Activated CD8-positive, alpha-beta T cell treated with anti-CD3 and anti-CD28 coated beads, Interleukin-2, amount 10 ng/mL, durations not matched to agents 7 days and 5 days (primary cell): ENCODE measurements at regions not wholly inside any gene's neighbourhood (a gene's known extent, or its start where the extent isn't known, plus 50 kb on each side); places are given as distances from the start of the nearest gene placed in this dataset.
"Not testable (repeated sequence)": the region's sequence is repeated elsewhere in the genome, so short reads cannot be mapped to it uniquely, and the experiment has no call there.

ENCODE experiments used
- ATAC-seq: fragments of 150-1000 bp; cut with Tn5 transposase; one replicate; pipeline ENCODE4 v1.10.0; 2021; ENCODE audit warnings: moderate library complexity
- CTCF ChIA-PET: fragments of 350-600 bp; sonication (Branson Sonifier 250); formaldehyde crosslinking; loops from one replicate; lab custom pipeline; 2021; ENCODE audit warnings: antibody characterized with exemption; lab: Charles Lee
- POLR2A ChIA-PET: fragments of 350-600 bp; sonication (Branson Sonifier 250); formaldehyde crosslinking; loops from one replicate; lab custom pipeline; 2021; ENCODE audit warnings: antibody characterized with exemption; lab: Charles Lee
- DNase-seq: peaks from one replicate; pipeline ENCODE4 v3.0.0-alpha.2; 2020
- H3K27ac Mint-ChIP-seq: one replicate; pipeline ENCODE4 v1.8.0; 2021; ENCODE audit warnings: mild to moderate bottlenecking, mixed read lengths
- H3K27me3 Mint-ChIP-seq: one replicate; pipeline ENCODE4 v1.8.0; 2021; ENCODE audit warnings: low read depth, mixed read lengths
- H3K36me3 Mint-ChIP-seq: one replicate; pipeline ENCODE4 v1.8.0; 2021; ENCODE audit warnings: low read depth, mixed read lengths
- H3K4me1 Mint-ChIP-seq: one replicate; pipeline ENCODE4 v1.8.0; 2021; ENCODE audit warnings: low read depth, mixed read lengths
- H3K4me3 Mint-ChIP-seq: one replicate; pipeline ENCODE4 v1.8.0; 2021; ENCODE audit warnings: mild to moderate bottlenecking, mixed read lengths
- H3K9me3 Mint-ChIP-seq: one replicate; pipeline ENCODE4 v1.8.0; 2022; ENCODE audit warnings: mixed read lengths; ENCODE audit not compliant: insufficient read depth

GRCh38 chr10:6995831-6996230 is 415.0 kb downstream of the SFMBT2 start:
- H3K9me3 Mint-ChIP-seq, result no peaks in the 10 kb centered on the region
- DNase-seq, result no peak
- H3K4me1 Mint-ChIP-seq, result peaks cover 6% of the 10 kb centered on the region
- no peak overlapping the region for H3K4me3 Mint-ChIP-seq
- ChIA-PET POLR2A (no interaction called here), CTCF (interaction anchor here (1.5 kb wide), 1 partner anchor 77 kb away, joined by 5 read pairs; no protein-coding TSS in a partner anchor)
- H3K36me3 Mint-ChIP-seq, result peaks cover 3% of the 10 kb centered on the region
- H3K27me3 Mint-ChIP-seq, result peaks cover 13% of the 10 kb centered on the region
- ATAC-seq, result no peak
- no peak overlapping the region for H3K27ac Mint-ChIP-seq

GRCh38 chr10:6995341-6995740 is 415.3 kb upstream of the PRKCQ start:
- POLR2A ChIA-PET, result no interaction called here
- Mint-ChIP-seq H3K4me3 (no peak overlapping the region), H3K27me3 (peaks cover 13% of the 10 kb centered on the region), H3K27ac (no peak overlapping the region), H3K4me1 (peaks cover 10% of the 10 kb centered on the region), H3K36me3 (peaks cover 3% of the 10 kb centered on the region), H3K9me3 (no peaks in the 10 kb centered on the region)
- no peak for DNase-seq
- ATAC-seq, result no peak
- CTCF ChIA-PET, result interaction anchor here (1.5 kb wide), 1 partner anchor 77 kb away, joined by 5 read pairs; no protein-coding TSS in a partner anchor

GRCh38 chr10:6990891-6991290 is 410.8 kb upstream of the PRKCQ start:
- no peaks in the 10 kb centered on the region for H3K9me3 Mint-ChIP-seq
- peaks cover 7% of the 10 kb centered on the region for H3K36me3 Mint-ChIP-seq
- peaks cover 12% of the 10 kb centered on the region for H3K4me1 Mint-ChIP-seq
- H3K27ac Mint-ChIP-seq, result peak overlapping the region; percentile 59
- POLR2A ChIA-PET, result no interaction called here
- ATAC-seq (no peak), DNase-seq (no peak)
- peaks cover 13% of the 10 kb centered on the region for H3K27me3 Mint-ChIP-seq
- CTCF ChIA-PET, result interaction anchor here (0.7 to 1.3 kb wide), 4 partner anchors 9 to 354 kb away, joined by 3 read pairs; no protein-coding TSS in a partner anchor
- H3K4me3 Mint-ChIP-seq, result no peak overlapping the region

GRCh38 chr10:6988654-6989053 is 408.6 kb upstream of the PRKCQ start:
- H3K27me3 Mint-ChIP-seq, result peaks cover 16% of the 10 kb centered on the region
- no peak overlapping the region for H3K27ac Mint-ChIP-seq
- no peaks in the 10 kb centered on the region for H3K9me3 Mint-ChIP-seq
- no peak overlapping the region for H3K4me3 Mint-ChIP-seq
- ChIA-PET POLR2A (no interaction called here), CTCF (no interaction called here)
- no peak for ATAC-seq
- peaks cover 12% of the 10 kb centered on the region for H3K4me1 Mint-ChIP-seq
- peaks cover 13% of the 10 kb centered on the region for H3K36me3 Mint-ChIP-seq
- DNase-seq, result no peak

GRCh38 chr10:6987536-6987945 is 407.5 kb upstream of the PRKCQ start:
- DNase-seq (no peak), ATAC-seq (no peak)
- H3K27ac Mint-ChIP-seq, result no peak overlapping the region
- H3K4me3 Mint-ChIP-seq, result no peak overlapping the region
- peaks cover 10% of the 10 kb centered on the region for H3K36me3 Mint-ChIP-seq
- peaks cover 12% of the 10 kb centered on the region for H3K4me1 Mint-ChIP-seq
- peaks cover 16% of the 10 kb centered on the region for H3K27me3 Mint-ChIP-seq
- CTCF ChIA-PET, result no interaction called here
- no peaks in the 10 kb centered on the region for H3K9me3 Mint-ChIP-seq
- POLR2A ChIA-PET, result no interaction called here

- Mint-ChIP-seq H3K27me3 (peaks cover 16% of the 10 kb centered on the region), H3K4me3 (no peak overlapping the region), H3K4me1 (peaks cover 12% of the 10 kb centered on the region), H3K36me3 (peaks cover 10% of the 10 kb centered on the region), H3K9me3 (no peaks in the 10 kb centered on the region), H3K27ac (no peak overlapping the region)
- ATAC-seq (no peak), DNase-seq (no peak)
- ChIA-PET POLR2A (no interaction called here), CTCF (no interaction called here)
These were observed 406.9 kb upstream of the PRKCQ start for GRCh38 chr10:6986927-6987326.

- Mint-ChIP-seq H3K4me3 (no peak overlapping the region), H3K27ac (no peak overlapping the region), H3K4me1 (peaks cover 7% of the 10 kb centered on the region), H3K36me3 (peaks cover 10% of the 10 kb centered on the region), H3K27me3 (peaks cover 17% of the 10 kb centered on the region), H3K9me3 (no peaks in the 10 kb centered on the region)
- CTCF ChIA-PET, result interaction anchor here (1.3 kb wide), 1 partner anchor 65 kb away, joined by 3 read pairs; no protein-coding TSS in a partner anchor
- POLR2A ChIA-PET, result no interaction called here
- DNase-seq, result no peak
- no peak for ATAC-seq
These were observed 405.6 kb upstream of the PRKCQ start for GRCh38 chr10:6985644-6986043.

- Mint-ChIP-seq H3K27me3 (peaks cover 21% of the 10 kb centered on the region), H3K4me1 (peaks cover 11% of the 10 kb centered on the region), H3K4me3 (no peak overlapping the region), H3K9me3 (no peaks in the 10 kb centered on the region), H3K36me3 (peaks cover 10% of the 10 kb centered on the region), H3K27ac (no peak overlapping the region)
- ATAC-seq (no peak), DNase-seq (no peak)
- CTCF ChIA-PET, result interaction anchor here (0.8 to 1.3 kb wide), 2 partner anchors 65 to 136 kb away, joined by 3 read pairs; no protein-coding TSS in a partner anchor
- POLR2A ChIA-PET, result no interaction called here
These were observed 404.9 kb upstream of the PRKCQ start for GRCh38 chr10:6984971-6985370.

GRCh38 chr10:6984016-6984415 is 403.9 kb upstream of the PRKCQ start:
- CTCF ChIA-PET, result interaction anchor here (0.8 to 1.8 kb wide), 2 partner anchors 66 to 137 kb away, joined by 3 to 7 read pairs; no protein-coding TSS in a partner anchor
- POLR2A ChIA-PET, result not testable (repeated sequence)

GRCh38 chr10:6980353-6980752 is 400.3 kb upstream of the PRKCQ start:
- Mint-ChIP-seq H3K27ac (no peak overlapping the region), H3K27me3 (peaks cover 36% of the 10 kb centered on the region), H3K36me3 (peaks cover 15% of the 10 kb centered on the region), H3K4me3 (no peak overlapping the region), H3K9me3 (peaks cover 3% of the 10 kb centered on the region), H3K4me1 (peaks cover 13% of the 10 kb centered on the region)
- ATAC-seq, result no peak
- no peak for DNase-seq
- CTCF ChIA-PET, result no interaction called here
- POLR2A ChIA-PET, result no interaction called here

More at GRCh38 chr10:6984016-6984415, 403.9 kb upstream of the PRKCQ start:
- not testable (repeated sequence) for DNase-seq, H3K4me3 Mint-ChIP-seq, ATAC-seq, H3K36me3 Mint-ChIP-seq, H3K27ac Mint-ChIP-seq, H3K9me3 Mint-ChIP-seq
- peaks cover 12% of the 10 kb centered on the region for H3K4me1 Mint-ChIP-seq
- peaks cover 26% of the 10 kb centered on the region for H3K27me3 Mint-ChIP-seq

GRCh38 chr10:6979371-6979770 is 399.3 kb upstream of the PRKCQ start:
- CTCF ChIA-PET, result interaction anchor here (2.1 kb wide), 1 partner anchor 59 kb away, joined by 7 read pairs; no protein-coding TSS in a partner anchor

GRCh38 chr10:6978187-6978627 is 398.1 kb upstream of the PRKCQ start:
- Mint-ChIP-seq H3K4me3 (no peak overlapping the region), H3K36me3 (peaks cover 14% of the 10 kb centered on the region), H3K27me3 (peaks cover 27% of the 10 kb centered on the region), H3K4me1 (peaks cover 33% of the 10 kb centered on the region), H3K27ac (no peak overlapping the region), H3K9me3 (peaks cover 3% of the 10 kb centered on the region)
- ATAC-seq, result no peak
- no peak for DNase-seq
- CTCF ChIA-PET, result interaction anchor here (0.9 to 2.1 kb wide), 2 partner anchors 57 to 60 kb away, joined by 3 to 7 read pairs; no protein-coding TSS in a partner anchor
- POLR2A ChIA-PET, result no interaction called here

More at GRCh38 chr10:6979371-6979770, 399.3 kb upstream of the PRKCQ start:
- Mint-ChIP-seq H3K9me3 (peaks cover 3% of the 10 kb centered on the region), H3K4me3 (no peak overlapping the region), H3K36me3 (peaks cover 17% of the 10 kb centered on the region), H3K27me3 (peaks cover 35% of the 10 kb centered on the region), H3K27ac (no peak overlapping the region), H3K4me1 (peaks cover 23% of the 10 kb centered on the region)
- ATAC-seq (no peak), DNase-seq (no peak)
- POLR2A ChIA-PET, result no interaction called here
